ENCODE measurements at regions not wholly inside any gene's neighbourhood (a gene's known extent, or its start where the extent isn't known, plus 50 kb on each side); places are given as distances from the start of the nearest gene placed in this dataset.

GRCh38 chr16:79767421-79768275, 167.1 kb upstream of the MAF start:
- TF ChIP-seq CTCF (IDR thresholded peaks at IDR 0.05) (peak in 1 of 4 experiments; percentile 52), POLR2AphosphoS5 (IDR thresholded peaks at IDR 0.05) (no peak)
